ENCODE measurements at regions not wholly inside any gene's neighbourhood (a gene's known extent, or its start where the extent isn't known, plus 50 kb on each side); places are given as distances from the start of the nearest gene placed in this dataset.

GRCh38 chr7:82567841-82568240 is 124.3 kb upstream of the CACNA2D1 start:
- DNase-seq (ENCODE audit: low read depth, low spot score) = no peak
- TF ChIP-seq CBX3 (IDR thresholded peaks at IDR 0.05; ENCODE audit: low read depth) = no peak
- TF ChIP-seq POLR2AphosphoS5 (IDR thresholded peaks at IDR 0.05; ENCODE audit: low read depth, low read length) = no peak
- TF ChIP-seq ZBTB33 (IDR thresholded peaks at IDR 0.05; ENCODE audit: extremely low read depth, insufficient replicate concordance, low read length) = no peak
- TF ChIP-seq SRF (IDR thresholded peaks at IDR 0.05; ENCODE audit: low read depth) = no peak
- no peak for TF ChIP-seq EGR1 (IDR thresholded peaks at IDR 0.05; ENCODE audit: low read depth)
- no peak for TF ChIP-seq JUND (IDR thresholded peaks at IDR 0.05)
- no peak for TF ChIP-seq EZH2 (IDR thresholded peaks at IDR 0.05)
- no peak for TF ChIP-seq SIN3A (IDR thresholded peaks at IDR 0.05; ENCODE audit: low read depth)
- no peak for TF ChIP-seq TCF7L2 (IDR thresholded peaks at IDR 0.05; ENCODE audit: borderline replicate concordance, extremely low read depth, insufficient read depth, insufficient read length)
- TF ChIP-seq MAX (IDR thresholded peaks at IDR 0.05) = no peak
- TF ChIP-seq ZNF274 (IDR thresholded peaks at IDR 0.05; ENCODE audit: low read depth, low read length) = no peak
- TF ChIP-seq CTCF (IDR thresholded peaks at IDR 0.05 in 2 of 3, conservative IDR thresholded peaks at IDR 0.05 in 1 of 3; ENCODE audit: borderline replicate concordance in 1 of 3, insufficient read depth in 1 of 3, low read depth in 2 of 3, low read length in 2 of 3) = no peak
- no peak for TF ChIP-seq YY1 (IDR thresholded peaks at IDR 0.05; ENCODE audit: extremely low read depth, insufficient replicate concordance, low read depth, low read length)
- TF ChIP-seq CEBPB (IDR thresholded peaks at IDR 0.05; ENCODE audit: low read depth) = no peak
- TF ChIP-seq RAD21 (IDR thresholded peaks at IDR 0.05; ENCODE audit: low read depth) = no peak
- no peak for TF ChIP-seq ZFX (IDR thresholded peaks at IDR 0.05)
- TF ChIP-seq ELF1 (IDR thresholded peaks at IDR 0.05; ENCODE audit: borderline replicate concordance, low read depth) = no peak
- TF ChIP-seq EZH2phosphoT487 (IDR thresholded peaks at IDR 0.05; ENCODE audit: borderline replicate concordance) = no peak
- no peak for TF ChIP-seq POLR2A (IDR thresholded peaks at IDR 0.05; ENCODE audit: borderline replicate concordance, extremely low read depth, insufficient read depth, insufficient read length)
- no peak for TF ChIP-seq ATF3 (IDR thresholded peaks at IDR 0.05)
- Histone ChIP-seq H3K4me3 (replicated peaks in 1 of 2; ENCODE audit: low read depth in 1 of 2, low read length in 2 of 2) (no peak overlapping the region), H3K4me1 (ENCODE audit: control insufficient read depth in 1 of 2, insufficient read depth in 2 of 2, low read length in 2 of 2) (peaks cover 0 to 15% of the 10 kb centered on the region in 2 experiments; a peak in 3 of 4 replicates), H3K4me2 (ENCODE audit: low read length) (no peak overlapping the region), H3K36me3 (ENCODE audit: control insufficient read depth in 1 of 2, insufficient read depth in 2 of 2, low read length in 2 of 2) (no peaks in the 10 kb centered on the region), H3K9me2 (ENCODE audit: insufficient read depth) (no peaks in the 10 kb centered on the region), H3K9ac (ENCODE audit: low read length) (no peak overlapping the region), H2AFZ (ENCODE audit: low read depth, low read length, poor library complexity, severe bottlenecking) (no peak overlapping the region), H4K20me1 (ENCODE audit: insufficient read depth) (no peaks in the 10 kb centered on the region), H3K27me3 (ENCODE audit: insufficient read depth, low read length) (no peaks in the 10 kb centered on the region), H3K27ac (ENCODE audit: low read depth, low read length) (no peak overlapping the region), H3K9me3 (ENCODE audit: control insufficient read depth in 1 of 2, insufficient read depth in 1 of 2, low read depth in 1 of 2, low read length in 2 of 2) (no peaks in the 10 kb centered on the region), H3K79me2 (ENCODE audit: insufficient read depth, low read length) (no peaks in the 10 kb centered on the region)
- no TSS peak for BruUV-seq (replicated peaks)
- no peak for ATAC-seq
- RAD21 ChIA-PET (ENCODE audit: low non-redundant PET in 1 of 2, low total read pairs in 2 of 2, uncharacterized antibody in 2 of 2, unreplicated experiment in 2 of 2) = no interaction called here
- intact Hi-C loops (cut with micrococcal nuclease) = no loop called here
- CTCF ChIA-PET = no interaction called here
- POLR2A ChIA-PET = no interaction called here
